Retinal pigment epithelial cell (primary cell): ENCODE measurements at regions not wholly inside any gene's neighbourhood (a gene's known extent, or its start where the extent isn't known, plus 50 kb on each side); places are given as distances from the start of the nearest gene placed in this dataset.
"Not testable (repeated sequence)": the region's sequence is repeated elsewhere in the genome, so short reads cannot be mapped to it uniquely, and the experiment has no call there.

ENCODE experiments used
- DNase-seq: peaks from one replicate; pipeline ENCODE4 v3.0.0-alpha.2; 2010; ENCODE audit warnings: low read depth
- H3K4me3 ChIP-seq: 2 replicates; pipeline ENCODE4 v1.5.1; 2011; ENCODE audit warnings: mild to moderate bottlenecking, low read length, control low read depth, moderate library complexity
- TF ChIP-seq, protein P1 (sequence below): conservative IDR thresholded peaks from 2 replicates; pipeline ENCODE4 v1.5.1; 2011; ENCODE audit warnings: low read depth, low read length, control low read depth, inconsistent platforms

DNA sequence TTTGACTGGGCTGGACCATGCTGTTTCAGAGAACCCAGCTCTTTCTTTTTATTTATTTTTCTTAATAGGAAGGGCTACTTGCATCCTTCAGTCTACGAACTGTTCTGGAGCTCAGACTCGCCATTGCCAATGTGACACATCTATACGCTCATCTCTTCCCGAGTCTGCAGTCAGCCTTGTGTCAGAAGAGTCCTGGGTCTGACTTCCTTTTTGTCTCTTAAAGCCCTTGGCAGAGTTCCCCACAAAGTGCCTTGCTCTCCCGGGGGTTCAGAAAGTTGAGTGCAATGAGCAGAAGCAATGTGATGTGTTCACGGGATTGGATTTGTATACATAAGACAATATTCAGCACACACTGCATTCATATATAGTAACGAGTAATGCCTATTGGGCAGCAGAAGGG is 140.4 kb downstream of the ATPSCKMT start:
- TF ChIP-seq, protein P1, sequence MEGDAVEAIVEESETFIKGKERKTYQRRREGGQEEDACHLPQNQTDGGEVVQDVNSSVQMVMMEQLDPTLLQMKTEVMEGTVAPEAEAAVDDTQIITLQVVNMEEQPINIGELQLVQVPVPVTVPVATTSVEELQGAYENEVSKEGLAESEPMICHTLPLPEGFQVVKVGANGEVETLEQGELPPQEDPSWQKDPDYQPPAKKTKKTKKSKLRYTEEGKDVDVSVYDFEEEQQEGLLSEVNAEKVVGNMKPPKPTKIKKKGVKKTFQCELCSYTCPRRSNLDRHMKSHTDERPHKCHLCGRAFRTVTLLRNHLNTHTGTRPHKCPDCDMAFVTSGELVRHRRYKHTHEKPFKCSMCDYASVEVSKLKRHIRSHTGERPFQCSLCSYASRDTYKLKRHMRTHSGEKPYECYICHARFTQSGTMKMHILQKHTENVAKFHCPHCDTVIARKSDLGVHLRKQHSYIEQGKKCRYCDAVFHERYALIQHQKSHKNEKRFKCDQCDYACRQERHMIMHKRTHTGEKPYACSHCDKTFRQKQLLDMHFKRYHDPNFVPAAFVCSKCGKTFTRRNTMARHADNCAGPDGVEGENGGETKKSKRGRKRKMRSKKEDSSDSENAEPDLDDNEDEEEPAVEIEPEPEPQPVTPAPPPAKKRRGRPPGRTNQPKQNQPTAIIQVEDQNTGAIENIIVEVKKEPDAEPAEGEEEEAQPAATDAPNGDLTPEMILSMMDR, result no peak
- DNase-seq, result no peak
- no peak overlapping the region for H3K4me3 ChIP-seq

DNA sequence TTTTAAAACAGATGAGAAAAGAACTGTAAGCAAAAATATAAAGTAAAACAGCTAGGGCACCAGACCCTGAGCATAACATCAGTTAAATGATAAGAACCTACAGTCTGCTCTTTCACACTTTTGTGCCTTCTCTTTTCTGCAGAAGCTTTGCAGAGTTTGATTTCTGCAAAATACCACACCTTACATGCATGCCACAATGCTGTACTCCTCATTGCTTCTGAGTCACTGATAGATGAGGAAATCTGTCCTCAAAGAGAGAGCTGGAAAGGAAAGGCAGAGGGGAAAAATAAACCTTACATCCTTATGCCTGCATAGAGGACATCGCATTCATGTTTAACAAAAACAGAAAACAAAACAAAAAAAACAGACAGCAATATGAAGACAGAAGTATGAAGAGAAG is 142.9 kb downstream of the ATPSCKMT start:
- TF ChIP-seq, protein P1, result no peak
- no peak overlapping the region for H3K4me3 ChIP-seq
- DNase-seq, result no peak

DNA sequence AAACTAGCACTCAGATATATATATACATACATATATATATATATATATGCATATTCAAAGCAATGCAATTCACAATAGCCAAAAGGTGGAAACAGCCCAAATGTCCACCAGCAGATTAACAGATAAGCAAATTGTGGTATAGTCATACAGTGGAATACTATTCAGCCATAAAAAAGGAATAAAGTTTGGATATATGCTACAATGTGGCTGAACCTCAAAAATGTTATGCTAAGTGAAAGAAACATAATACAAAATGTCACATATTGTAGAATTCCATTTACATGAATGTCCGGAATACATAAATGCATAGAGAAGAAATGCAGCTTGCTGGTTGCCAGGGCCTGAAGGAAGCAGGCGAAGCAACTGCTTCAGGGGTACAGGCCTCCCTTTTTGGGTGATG is 143.4 kb downstream of the ATPSCKMT start:
- H3K4me3 ChIP-seq, result no peak overlapping the region
- no peak for DNase-seq
- TF ChIP-seq, protein P1, result no peak

DNA sequence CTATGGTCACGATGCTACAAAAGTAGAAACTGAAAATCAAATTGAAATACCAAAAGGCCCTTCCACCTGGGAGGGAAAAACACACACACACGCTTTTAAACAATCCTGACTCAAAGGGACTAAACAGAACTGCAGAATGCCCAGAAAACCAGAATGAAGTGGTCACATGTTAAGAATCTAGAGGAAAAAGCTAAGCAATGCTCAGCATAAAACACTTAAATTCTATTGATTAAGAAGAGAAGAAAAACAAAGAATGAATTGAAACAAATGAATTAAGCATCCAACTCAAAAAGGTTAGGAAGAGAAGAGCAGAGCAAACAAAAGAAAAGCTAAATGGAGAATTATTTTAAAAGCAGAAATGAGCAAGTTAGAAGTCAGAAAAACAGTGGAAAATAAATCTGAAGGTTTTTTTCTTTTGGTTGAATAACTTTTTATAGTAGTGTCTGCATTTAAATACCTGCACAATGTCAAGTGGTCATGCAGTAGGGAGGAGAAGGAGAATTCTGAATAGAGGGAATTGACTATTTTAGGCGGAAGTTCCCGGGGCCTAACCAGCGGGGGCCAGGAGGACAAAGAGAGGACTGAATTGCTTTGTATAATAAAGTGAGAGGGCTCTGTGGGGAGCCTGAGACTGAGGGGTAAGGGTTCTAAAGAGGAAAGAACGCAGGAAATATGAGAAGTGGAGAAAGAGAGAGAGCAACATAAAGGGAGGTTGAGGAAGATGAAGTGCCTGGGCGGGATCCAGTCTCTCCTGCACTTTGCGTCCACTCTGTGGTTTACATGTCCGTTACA is 146.8 kb downstream of the ATPSCKMT start:
- no peak for DNase-seq
- TF ChIP-seq, protein P1, result no peak
- no peak overlapping the region for H3K4me3 ChIP-seq

DNA sequence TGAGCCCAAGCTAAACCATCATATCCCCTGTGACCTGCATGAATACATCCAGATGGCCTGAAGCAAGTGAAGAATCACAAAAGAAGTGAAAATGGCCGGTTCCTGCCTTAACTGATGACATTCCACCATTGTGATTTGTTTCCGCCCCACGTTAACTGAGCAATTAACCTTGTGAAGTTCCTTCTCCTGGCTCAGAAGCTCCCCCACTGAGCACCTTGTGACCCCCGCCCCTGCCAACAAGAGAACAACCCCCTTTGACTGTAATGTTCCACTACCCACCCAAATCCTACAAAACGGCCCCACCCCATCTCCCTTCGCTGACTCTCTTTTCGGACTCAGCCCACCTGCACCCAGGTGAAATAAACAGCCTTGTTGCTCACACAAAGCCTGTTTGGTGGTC is 147.5 kb downstream of the ATPSCKMT start:
- DNase-seq, H3K4me3 ChIP-seq: not testable (repeated sequence)

DNA sequence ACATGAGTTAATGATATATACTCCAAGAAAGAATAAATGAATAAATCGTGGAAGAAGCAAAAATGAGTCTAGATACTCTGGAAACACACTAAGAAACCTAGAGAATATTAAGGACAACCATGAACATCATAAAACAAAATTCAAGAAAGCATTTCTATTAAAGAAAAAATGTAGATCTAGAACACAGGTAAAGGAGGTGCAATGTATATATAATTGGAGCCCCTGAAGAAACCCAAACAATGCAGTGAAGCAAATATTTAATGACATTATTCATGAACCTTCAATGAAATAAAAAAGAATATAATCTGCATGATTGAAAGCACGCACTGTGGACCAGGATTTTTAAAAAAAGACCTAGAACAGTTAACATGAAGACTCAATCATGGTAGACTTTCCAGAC is 150.1 kb downstream of the ATPSCKMT start:
- DNase-seq, result no peak
- H3K4me3 ChIP-seq, result no peak overlapping the region
- TF ChIP-seq, protein P1, result no peak

DNA sequence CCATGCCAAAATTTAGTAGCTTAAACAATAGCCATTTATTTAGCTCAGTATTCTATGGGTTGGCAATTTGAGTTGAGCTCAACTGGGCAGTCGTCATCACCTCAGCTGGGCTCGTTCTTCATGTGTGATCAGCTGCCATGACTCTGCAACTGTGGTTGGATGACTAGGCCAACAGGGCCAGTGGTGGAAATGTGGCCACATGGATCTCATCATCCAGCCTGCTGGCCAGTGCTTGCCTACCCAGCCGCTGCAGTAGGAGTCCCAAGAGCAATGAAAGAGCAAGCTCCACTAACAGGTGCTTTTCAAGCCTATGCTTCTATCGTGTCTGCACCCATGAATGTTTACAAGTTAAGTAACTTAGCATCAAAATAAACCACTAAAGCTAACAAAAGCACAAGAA is 158.0 kb downstream of the ATPSCKMT start:
- no peak overlapping the region for H3K4me3 ChIP-seq
- DNase-seq, result no peak
- TF ChIP-seq, protein P1, result no peak

DNA sequence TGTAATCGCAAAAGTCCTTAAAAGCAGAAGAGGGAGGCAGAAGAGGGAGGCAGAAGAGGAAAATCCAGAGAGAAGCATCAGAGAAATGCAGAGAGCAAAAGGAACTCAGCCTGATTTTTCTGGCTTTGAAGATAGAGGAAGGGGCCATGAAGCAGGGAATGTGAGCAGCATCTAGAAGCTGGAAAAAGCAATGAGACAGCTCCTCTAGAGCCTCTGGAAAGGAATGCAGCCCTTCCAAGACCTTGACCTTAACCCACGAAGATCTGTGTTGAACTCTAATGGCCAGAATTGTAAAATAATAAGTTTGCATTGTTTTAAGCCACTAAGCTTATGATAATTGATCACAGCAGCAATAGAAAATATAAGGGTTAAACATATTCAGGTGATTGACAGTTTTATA is 159.6 kb downstream of the ATPSCKMT start:
- TF ChIP-seq, protein P1, result no peak
- H3K4me3 ChIP-seq, result no peak overlapping the region
- DNase-seq, result no peak
